ENCODE measurements at regions not wholly inside any gene's neighbourhood (a gene's known extent, or its start where the extent isn't known, plus 50 kb on each side); places are given as distances from the start of the nearest gene placed in this dataset.

DNA sequence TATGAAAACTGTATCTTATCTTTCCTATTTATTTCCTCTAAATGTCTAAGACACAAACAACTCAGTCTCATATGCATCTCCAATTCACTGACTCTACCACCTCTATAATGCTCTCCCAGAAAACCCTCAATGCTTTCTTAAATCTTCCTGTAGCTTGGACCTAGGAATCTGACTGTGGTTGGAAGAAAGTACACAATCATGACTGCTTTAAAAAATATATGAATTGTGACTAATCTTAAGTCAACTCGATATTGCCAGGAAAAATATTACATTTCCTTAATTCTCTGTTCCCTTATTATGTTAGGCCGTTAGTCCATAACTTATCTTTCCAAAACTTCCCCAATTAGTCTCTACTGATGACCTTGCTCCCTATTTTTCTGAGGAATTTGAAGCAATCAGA is 87.0 kb downstream of the SPCS3 start:
- TF ChIP-seq FOXM1 (IDR thresholded peaks at IDR 0.05; ENCODE audit: borderline replicate concordance) = no peak
- TF ChIP-seq SUZ12 (IDR thresholded peaks at IDR 0.05) = no peak
- no peak for TF ChIP-seq SP1 (IDR thresholded peaks at IDR 0.05)
- TF ChIP-seq LEF1 (IDR thresholded peaks at IDR 0.05; ENCODE audit: borderline replicate concordance) = no peak
- TF ChIP-seq HDGF (IDR thresholded peaks at IDR 0.05; ENCODE audit: borderline replicate concordance) = no peak
- TF ChIP-seq TARDBP (IDR thresholded peaks at IDR 0.05) = no peak
- no peak for TF ChIP-seq BHLHE40 (IDR thresholded peaks at IDR 0.05; ENCODE audit: borderline replicate concordance)
- TF ChIP-seq ELF4 (IDR thresholded peaks at IDR 0.05) = no peak
- no peak for TF ChIP-seq L3MBTL2 (conservative IDR thresholded peaks at IDR 0.05)

All from HEK293T (cell line).